ENCODE measurements at regions not wholly inside any gene's neighbourhood (a gene's known extent, or its start where the extent isn't known, plus 50 kb on each side); places are given as distances from the start of the nearest gene placed in this dataset.

- H3K4me3 ChIP-seq: no peak overlapping the region
- TF ChIP-seq, protein P1, sequence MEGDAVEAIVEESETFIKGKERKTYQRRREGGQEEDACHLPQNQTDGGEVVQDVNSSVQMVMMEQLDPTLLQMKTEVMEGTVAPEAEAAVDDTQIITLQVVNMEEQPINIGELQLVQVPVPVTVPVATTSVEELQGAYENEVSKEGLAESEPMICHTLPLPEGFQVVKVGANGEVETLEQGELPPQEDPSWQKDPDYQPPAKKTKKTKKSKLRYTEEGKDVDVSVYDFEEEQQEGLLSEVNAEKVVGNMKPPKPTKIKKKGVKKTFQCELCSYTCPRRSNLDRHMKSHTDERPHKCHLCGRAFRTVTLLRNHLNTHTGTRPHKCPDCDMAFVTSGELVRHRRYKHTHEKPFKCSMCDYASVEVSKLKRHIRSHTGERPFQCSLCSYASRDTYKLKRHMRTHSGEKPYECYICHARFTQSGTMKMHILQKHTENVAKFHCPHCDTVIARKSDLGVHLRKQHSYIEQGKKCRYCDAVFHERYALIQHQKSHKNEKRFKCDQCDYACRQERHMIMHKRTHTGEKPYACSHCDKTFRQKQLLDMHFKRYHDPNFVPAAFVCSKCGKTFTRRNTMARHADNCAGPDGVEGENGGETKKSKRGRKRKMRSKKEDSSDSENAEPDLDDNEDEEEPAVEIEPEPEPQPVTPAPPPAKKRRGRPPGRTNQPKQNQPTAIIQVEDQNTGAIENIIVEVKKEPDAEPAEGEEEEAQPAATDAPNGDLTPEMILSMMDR (IDR thresholded peaks at IDR 0.05; ENCODE audit: poor library complexity): no peak
- TF ChIP-seq EZH2 (IDR thresholded peaks at IDR 0.05; ENCODE audit: borderline replicate concordance): no peak
- TF ChIP-seq EZH2phosphoT487 (IDR thresholded peaks at IDR 0.05; ENCODE audit: low read depth, severe bottlenecking, unreplicated experiment): no peak
- H3K4me2 ChIP-seq: no peak overlapping the region
- no peak for DNase-seq (ENCODE audit: low spot score)
- H3K79me2 ChIP-seq: no peaks in the 10 kb centered on the region
- H3K9me2 ChIP-seq (replicated peaks; ENCODE audit: insufficient read depth): no peaks in the 10 kb centered on the region
- no peaks in the 10 kb centered on the region for H4K20me1 ChIP-seq (ENCODE audit: insufficient read depth, poor library complexity, severe bottlenecking)
- H3K36me3 ChIP-seq (replicated peaks; ENCODE audit: insufficient read depth, low read depth): no peaks in the 10 kb centered on the region
- WGBS (ENCODE audit: low lambda C conversion rate, missing lambda C conversion rate): 94% methylated on average over 1 of the region's 1 CpG
- no peaks in the 10 kb centered on the region for H3K4me1 ChIP-seq (ENCODE audit: insufficient read depth)
- H3K9me3 ChIP-seq (ENCODE audit: low read depth): no peaks in the 10 kb centered on the region
- no peaks in the 10 kb centered on the region for H3K27me3 ChIP-seq
- H3K27ac ChIP-seq: no peak overlapping the region
- no peak overlapping the region for H2AFZ ChIP-seq
Measured at GRCh38 chr11:121733858-121734257, 281.1 kb upstream of the SORL1-AS1 start.

GRCh38 chr11:121727942-121728341 lies 275.2 kb upstream of the SORL1-AS1 start:
- no peaks in the 10 kb centered on the region for H3K27me3 ChIP-seq
- H3K4me1 ChIP-seq (ENCODE audit: insufficient read depth): peaks cover 9% of the 10 kb centered on the region
- no peak overlapping the region for H3K4me3 ChIP-seq
- no peaks in the 10 kb centered on the region for H4K20me1 ChIP-seq (ENCODE audit: insufficient read depth, poor library complexity, severe bottlenecking)
- no peaks in the 10 kb centered on the region for H3K9me2 ChIP-seq (replicated peaks; ENCODE audit: insufficient read depth)
- no peaks in the 10 kb centered on the region for H3K79me2 ChIP-seq
- 73% methylated on average over 1 of the region's 1 CpG for WGBS (ENCODE audit: low lambda C conversion rate, missing lambda C conversion rate)
- no peak overlapping the region for H3K27ac ChIP-seq
- no peak overlapping the region for H3K4me2 ChIP-seq
- H2AFZ ChIP-seq: no peak overlapping the region
- DNase-seq (ENCODE audit: low spot score): no peak
- H3K36me3 ChIP-seq (replicated peaks; ENCODE audit: insufficient read depth, low read depth): no peaks in the 10 kb centered on the region
- H3K9me3 ChIP-seq (ENCODE audit: low read depth): no peaks in the 10 kb centered on the region
- TF ChIP-seq EZH2phosphoT487 (IDR thresholded peaks at IDR 0.05; ENCODE audit: low read depth, severe bottlenecking, unreplicated experiment) (no peak), EZH2 (IDR thresholded peaks at IDR 0.05; ENCODE audit: borderline replicate concordance) (no peak)
- TF ChIP-seq, protein P1 (IDR thresholded peaks at IDR 0.05; ENCODE audit: poor library complexity): no peak

DNA sequence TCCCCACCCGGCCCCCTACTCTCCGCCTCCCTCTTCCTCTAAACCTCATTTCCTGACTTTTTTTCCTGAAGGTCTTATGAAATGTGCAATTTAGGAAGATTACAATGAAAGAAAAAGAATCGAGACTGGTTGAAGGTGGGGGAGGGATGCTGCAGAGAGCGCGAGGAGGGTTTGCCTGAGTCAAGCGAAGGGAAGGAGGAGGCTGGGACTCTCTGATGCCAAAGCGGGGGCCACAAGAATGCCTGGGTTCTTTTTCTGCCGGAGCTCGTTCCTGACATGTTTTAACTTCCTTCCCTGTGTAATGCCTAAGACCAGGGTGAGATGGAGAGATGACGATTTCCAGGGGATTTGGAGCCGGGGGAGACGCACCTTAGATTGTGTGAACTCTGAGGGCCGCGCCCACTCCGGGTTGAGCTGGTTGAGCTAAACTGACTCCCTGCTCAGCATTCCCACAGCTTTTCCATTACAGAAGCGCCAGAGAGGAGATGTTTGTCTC lies 270.5 kb upstream of the SORL1-AS1 start:
- Histone ChIP-seq H3K4me1 (ENCODE audit: insufficient read depth) (peaks cover 16% of the 10 kb centered on the region), H3K27ac (peak overlapping the region; percentile 96), H3K27me3 (no peaks in the 10 kb centered on the region), H3K9me2 (replicated peaks; ENCODE audit: insufficient read depth) (no peaks in the 10 kb centered on the region), H2AFZ (peak overlapping the region; percentile 38), H3K4me3 (peak overlapping the region; percentile 49), H3K79me2 (no peaks in the 10 kb centered on the region), H4K20me1 (ENCODE audit: insufficient read depth, poor library complexity, severe bottlenecking) (no peaks in the 10 kb centered on the region), H3K36me3 (replicated peaks; ENCODE audit: insufficient read depth, low read depth) (no peaks in the 10 kb centered on the region), H3K9me3 (ENCODE audit: low read depth) (no peaks in the 10 kb centered on the region), H3K4me2 (peak overlapping the region; percentile 83)
- 10% methylated on average over 16 of the region's 16 CpGs for WGBS (ENCODE audit: low lambda C conversion rate, missing lambda C conversion rate)
- DNase-seq (ENCODE audit: low spot score): peak; percentile 42
- no peak for TF ChIP-seq EZH2phosphoT487 (IDR thresholded peaks at IDR 0.05; ENCODE audit: low read depth, severe bottlenecking, unreplicated experiment)
- TF ChIP-seq, protein P1 (IDR thresholded peaks at IDR 0.05; ENCODE audit: poor library complexity): no peak
- no peak for TF ChIP-seq EZH2 (IDR thresholded peaks at IDR 0.05; ENCODE audit: borderline replicate concordance)

All from hepatocyte (in vitro differentiated cells).